Esophagus squamous epithelium (tissue), 5 donors: ENCODE measurements at regions not wholly inside any gene's neighbourhood (a gene's known extent, or its start where the extent isn't known, plus 50 kb on each side); places are given as distances from the start of the nearest gene placed in this dataset.
"Not testable (repeated sequence)": the region's sequence is repeated elsewhere in the genome, so short reads cannot be mapped to it uniquely, and the experiment has no call there.

ENCODE experiments used
- DNase-seq: peaks from one replicate; lab custom pipeline; 2025; lab: John Stamatoyannopoulos, UW
- H3K27ac ChIP-seq, 4 donors: fragments of 200-600 bp; sonication (generic); one replicate each; pipeline ENCODE4 v1.5.1; 2016 to 2019; ENCODE audit warnings: mild to moderate bottlenecking in 1 of 4
- H3K27me3 ChIP-seq, 4 donors: fragments of 200-600 bp; sonication (generic); 1 replicate in 3 of 4; 2 replicates in 1 of 4; pipeline versions ENCODE4 v1.5.1 to v1.6.0; 2017 to 2021; ENCODE audit warnings: antibody characterized with exemption in 1 of 4
- H3K36me3 ChIP-seq, 3 donors: fragments of 200-600 bp; sonication (generic); one replicate each; pipeline ENCODE4 v1.5.1; 2016 to 2019
- H3K4me1 ChIP-seq, 3 donors: fragments of 200-600 bp; sonication (generic); one replicate each; pipeline ENCODE4 v1.5.1; 2017 to 2019
- H3K4me3 ChIP-seq, 4 donors: fragments of 200-600 bp; sonication (generic); 1 replicate in 3 of 4; 2 replicates in 1 of 4; pipeline ENCODE4 v1.5.1; 2016 to 2019; ENCODE audit warnings: mild to moderate bottlenecking in 2 of 4, moderate library complexity in 1 of 4
- H3K9me3 ChIP-seq, 3 donors: fragments of 200-600 bp; sonication (generic); one replicate each; pipeline ENCODE4 v1.5.1; 2016 to 2019
- POLR2A ChIP-seq, 4 donors: fragments of 450-650 bp; IDR thresholded peaks; one replicate each; pipeline ENCODE4 v1.6.1; 2017; ENCODE audit warnings: antibody characterized with exemption in 4 of 4, mild to moderate bottlenecking in 4 of 4, moderate library complexity in 3 of 4
- WGBS, 2 donors: methylation state at CpG; one replicate each; pipeline ENCODE4 v1.1.5; 2018; 5-methylcytosine and 5-hydroxymethylcytosine counted together
- intact Hi-C: fragments of 100-400 bp; cut with DNase I; formaldehyde crosslinking; loops from one replicate; pipeline ENCODE4 v1.15.0; 2022
- TF ChIP-seq, protein P1 (sequence below), 6 experiments: fragments of 450-650 bp in 4 of 6; fragments of 200-600 bp in 2 of 6; sonication (generic) in 2 of 6; IDR thresholded peaks; one replicate each; pipeline ENCODE4 v1.5.1; 2016 to 2019; ENCODE audit warnings: antibody characterized with exemption in 6 of 6, mild to moderate bottlenecking in 4 of 6, moderate library complexity in 4 of 6
- donor health status: DM: yes; HTN: yes; CAD: no.

DNA sequence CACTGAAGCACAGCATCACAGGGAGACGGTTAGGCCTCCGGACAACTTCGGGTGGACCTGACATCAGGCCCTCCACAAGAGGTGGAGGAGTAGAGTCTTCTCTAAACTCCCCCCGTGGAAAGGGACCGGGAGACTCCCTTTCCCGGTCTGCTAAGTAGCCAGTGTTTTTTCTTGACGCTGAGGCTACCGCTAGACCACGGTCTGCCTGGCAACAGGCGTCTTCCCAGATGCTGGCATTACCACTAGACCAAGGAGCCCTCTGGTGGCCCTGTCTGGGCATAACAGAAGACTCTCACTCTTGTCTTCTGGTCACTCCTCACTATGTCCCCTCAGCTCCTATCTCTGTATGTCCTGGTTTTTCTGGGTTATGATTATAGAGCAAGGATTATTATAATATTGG, 401.5 kb upstream of the MAGEC2 start:
- H3K4me1 ChIP-seq, H3K27me3 ChIP-seq, H3K36me3 ChIP-seq, H3K9me3 ChIP-seq, DNase-seq, H3K27ac ChIP-seq, H3K4me3 ChIP-seq, intact Hi-C loops: not testable (repeated sequence)
- WGBS, 2 donors = 90% methylated on average over 9 of the region's 10 CpGs; no CpG with 5 or more reads in 1 of the 2 donors
- TF ChIP-seq, protein P1, sequence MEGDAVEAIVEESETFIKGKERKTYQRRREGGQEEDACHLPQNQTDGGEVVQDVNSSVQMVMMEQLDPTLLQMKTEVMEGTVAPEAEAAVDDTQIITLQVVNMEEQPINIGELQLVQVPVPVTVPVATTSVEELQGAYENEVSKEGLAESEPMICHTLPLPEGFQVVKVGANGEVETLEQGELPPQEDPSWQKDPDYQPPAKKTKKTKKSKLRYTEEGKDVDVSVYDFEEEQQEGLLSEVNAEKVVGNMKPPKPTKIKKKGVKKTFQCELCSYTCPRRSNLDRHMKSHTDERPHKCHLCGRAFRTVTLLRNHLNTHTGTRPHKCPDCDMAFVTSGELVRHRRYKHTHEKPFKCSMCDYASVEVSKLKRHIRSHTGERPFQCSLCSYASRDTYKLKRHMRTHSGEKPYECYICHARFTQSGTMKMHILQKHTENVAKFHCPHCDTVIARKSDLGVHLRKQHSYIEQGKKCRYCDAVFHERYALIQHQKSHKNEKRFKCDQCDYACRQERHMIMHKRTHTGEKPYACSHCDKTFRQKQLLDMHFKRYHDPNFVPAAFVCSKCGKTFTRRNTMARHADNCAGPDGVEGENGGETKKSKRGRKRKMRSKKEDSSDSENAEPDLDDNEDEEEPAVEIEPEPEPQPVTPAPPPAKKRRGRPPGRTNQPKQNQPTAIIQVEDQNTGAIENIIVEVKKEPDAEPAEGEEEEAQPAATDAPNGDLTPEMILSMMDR (IDR thresholded peaks at IDR 0.05) = peak in 1 of 6 experiments; percentile 13

DNA sequence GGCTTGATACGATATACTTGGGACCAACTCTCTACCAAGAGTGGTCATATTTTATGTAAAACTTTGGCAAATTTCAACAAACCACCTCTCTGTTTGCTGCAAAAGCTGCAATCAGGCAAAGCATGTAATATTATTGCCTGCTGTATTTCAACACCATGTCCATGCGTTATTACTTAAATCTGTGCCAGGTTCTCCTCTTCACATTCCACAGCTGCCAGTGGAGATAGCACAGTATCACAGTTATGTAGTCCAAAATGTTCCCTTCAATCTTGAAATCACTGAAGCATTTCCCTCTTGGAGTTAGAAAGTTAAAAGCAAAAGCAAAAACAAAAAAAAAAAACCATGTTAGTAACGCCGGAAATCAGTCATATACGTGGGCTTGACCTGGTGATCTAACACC, 396.7 kb upstream of the MAGEC2 start:
- H3K4me3 ChIP-seq = no peak overlapping the region
- TF ChIP-seq POLR2A (IDR thresholded peaks at IDR 0.05) = no peak
- TF ChIP-seq, protein P1 (IDR thresholded peaks at IDR 0.05) = no peak
- H3K27ac ChIP-seq = no peak overlapping the region
- WGBS, 2 donors = 75 to 79% methylated on average over 5 of the region's 5 CpGs
- H3K4me1 ChIP-seq = no peaks in the 10 kb centered on the region
- H3K36me3 ChIP-seq = no peaks in the 10 kb centered on the region
- no peaks in the 10 kb centered on the region for H3K27me3 ChIP-seq
- DNase-seq = no peak
- intact Hi-C loops = no loop called here
- no peaks in the 10 kb centered on the region for H3K9me3 ChIP-seq

DNA sequence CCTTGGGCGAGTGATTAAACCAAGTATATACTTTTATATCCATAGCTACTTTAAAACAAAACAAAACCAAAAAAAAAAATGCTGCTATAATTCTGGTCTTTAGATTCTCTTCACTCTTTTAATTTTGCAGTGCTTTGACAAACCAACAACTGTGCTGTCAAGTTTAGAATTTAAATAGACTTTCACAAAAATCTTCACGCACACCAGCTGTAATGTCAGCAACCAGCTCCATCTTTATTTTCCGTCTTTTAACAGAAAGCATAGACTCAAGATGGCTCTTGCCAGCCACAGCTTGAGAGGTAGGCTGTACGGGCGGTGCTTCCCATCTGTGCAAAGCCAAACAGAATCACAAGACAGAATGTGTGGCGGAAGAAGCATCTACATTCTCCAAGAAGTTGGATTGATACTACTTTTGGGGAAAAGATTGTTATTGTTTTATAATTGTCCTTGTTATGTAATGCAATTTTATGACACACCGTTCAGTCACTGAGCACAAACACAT, 388.3 kb upstream of the MAGEC2 start:
- WGBS, 2 donors = 79 to 80% methylated on average over 7 of the region's 7 CpGs
- Histone ChIP-seq H3K27ac (no peak overlapping the region), H3K4me1 (no peaks in the 10 kb centered on the region), H3K9me3 (no peaks in the 10 kb centered on the region), H3K27me3 (no peaks in the 10 kb centered on the region), H3K36me3 (no peaks in the 10 kb centered on the region), H3K4me3 (no peak overlapping the region)
- no peak for TF ChIP-seq POLR2A (IDR thresholded peaks at IDR 0.05)
- TF ChIP-seq, protein P1 (IDR thresholded peaks at IDR 0.05) = no peak
- DNase-seq = no peak
- intact Hi-C loops = no loop called here

DNA sequence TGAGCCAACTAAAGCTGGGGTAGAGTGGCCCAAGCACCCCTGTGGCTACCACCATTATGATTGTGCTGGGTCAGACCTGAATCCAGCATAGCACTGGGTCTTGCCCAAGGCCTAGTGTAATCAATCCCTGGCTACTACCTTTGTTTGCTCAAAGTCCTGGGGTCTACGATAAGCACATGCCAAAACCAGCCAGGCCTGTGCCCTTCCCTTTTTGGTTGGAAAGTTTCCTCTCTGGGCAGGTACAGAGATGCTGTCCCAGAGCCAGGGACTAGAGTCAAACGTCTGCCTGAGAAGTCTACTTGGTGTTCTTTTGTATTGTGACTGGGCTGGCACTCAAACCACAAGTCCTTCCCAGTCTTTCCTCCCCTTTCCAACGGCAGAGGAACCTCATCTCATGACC, 371.5 kb upstream of the MAGEC2 start:
- Histone ChIP-seq H3K4me3 (no peak overlapping the region), H3K4me1 (no peaks in the 10 kb centered on the region), H3K9me3 (peaks cover 0 to 4% (median 0%) of the 10 kb centered on the region in 3 donors), H3K27me3 (no peaks in the 10 kb centered on the region), H3K36me3 (no peaks in the 10 kb centered on the region), H3K27ac (no peak overlapping the region)
- intact Hi-C loops = no loop called here
- 43 to 60% methylated on average over 2 to 3 of the region's 3 CpGs for WGBS, 2 donors
- DNase-seq = no peak
- TF ChIP-seq, protein P1 (IDR thresholded peaks at IDR 0.05) = no peak
- no peak for TF ChIP-seq POLR2A (IDR thresholded peaks at IDR 0.05)

DNA sequence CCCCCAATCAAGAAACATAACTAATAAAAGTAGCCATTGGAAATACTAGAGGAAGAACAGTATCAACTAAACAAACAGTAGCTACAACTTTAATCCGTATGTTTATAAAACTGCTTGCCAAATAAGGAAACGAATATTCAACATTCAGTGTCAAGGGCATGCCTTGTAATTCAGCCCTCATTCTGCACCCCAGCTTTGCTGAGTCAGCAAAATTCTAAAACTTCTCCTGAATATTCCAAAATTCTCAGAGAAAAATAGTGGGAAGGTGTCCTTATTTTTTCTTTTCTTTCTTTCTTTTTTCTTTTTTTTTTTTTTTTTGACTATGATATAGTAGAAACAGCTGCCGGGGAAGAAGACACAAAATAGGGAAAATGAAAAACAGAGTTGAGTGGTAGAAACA, 344.8 kb upstream of the MAGEC2 start:
- Histone ChIP-seq H3K4me3 (no peak overlapping the region), H3K27ac (no peak overlapping the region), H3K27me3 (no peaks in the 10 kb centered on the region), H3K9me3 (no peaks in the 10 kb centered on the region), H3K4me1 (no peaks in the 10 kb centered on the region), H3K36me3 (no peaks in the 10 kb centered on the region)
- DNase-seq = no peak
- WGBS, 2 donors = 52 to 54% methylated on average over 3 of the region's 3 CpGs
- intact Hi-C loops = no loop called here
- TF ChIP-seq POLR2A (IDR thresholded peaks at IDR 0.05) = no peak
- TF ChIP-seq, protein P1 (IDR thresholded peaks at IDR 0.05) = no peak
